SK-N-MC (cell line): ENCODE measurements at regions not wholly inside any gene's neighbourhood (a gene's known extent, or its start where the extent isn't known, plus 50 kb on each side); places are given as distances from the start of the nearest gene placed in this dataset.

Experiments used
- DNase-seq: peaks from one replicate; pipeline ENCODE4 v3.0.0-alpha.2; 2011; ENCODE audit warnings: low read depth, low spot score
- H3K27ac ChIP-seq: fragments of 200-600 bp; sonication (generic); 2 replicates; pipeline ENCODE4 v1.5.1; 2016; ENCODE audit warnings: mixed run types
- H3K36me3 ChIP-seq: fragments of 200-600 bp; sonication (generic); 2 replicates; pipeline ENCODE4 v1.6.1; 2017; ENCODE audit warnings: antibody characterized with exemption, low read length, mixed read lengths; ENCODE audit not compliant: insufficient read depth
- H3K4me3 ChIP-seq: fragments of 200-600 bp; sonication (generic); 2 replicates; pipeline ENCODE4 v1.5.1; 2016
- H3K9ac ChIP-seq: fragments of 200-600 bp; sonication (generic); 2 replicates; pipeline ENCODE4 v1.8.0; 2017; ENCODE audit warnings: mixed run types, mixed read lengths; ENCODE audit not compliant: insufficient read length
- H3K9me3 ChIP-seq: fragments of 200-600 bp; sonication (generic); 2 replicates; pipeline ENCODE4 v1.6.1; 2017; ENCODE audit warnings: low read depth, mild to moderate bottlenecking, antibody characterized with exemption, low read length, moderate library complexity, mixed read lengths
- EZH2 ChIP-seq: fragments of 200-600 bp; sonication (generic); IDR thresholded peaks from one replicate; pipeline ENCODE4 v1.6.1; 2017; ENCODE audit warnings: antibody characterized with exemption
- FOXP2 ChIP-seq: optimal IDR thresholded peaks from 2 replicates; pipeline ENCODE3; 2011; ENCODE audit warnings: mild to moderate bottlenecking, moderate library complexity; ENCODE audit not compliant: insufficient read depth; ENCODE audit errors: extremely low read length, control extremely low read depth
- POLR2AphosphoS5 ChIP-seq: IDR thresholded peaks from 2 replicates; pipeline ENCODE4 v1.6.1; 2012; ENCODE audit warnings: mild to moderate bottlenecking, low read depth, low read length, borderline replicate concordance

GRCh38 chr16:27722892-27723450 is 173.0 kb downstream of the KATNIP start:
- Histone ChIP-seq H3K4me3 (no peak overlapping the region), H3K36me3 (no peaks in the 10 kb centered on the region), H3K9me3 (no peaks in the 10 kb centered on the region), H3K27ac (no peak overlapping the region), H3K9ac (no peak overlapping the region)
- no peak for TF ChIP-seq FOXP2
- TF ChIP-seq POLR2AphosphoS5, result no peak
- TF ChIP-seq EZH2, result no peak
- no peak for DNase-seq

- DNase-seq, result no peak
- H3K27ac ChIP-seq, result no peak overlapping the region
- no peaks in the 10 kb centered on the region for H3K36me3 ChIP-seq
- H3K4me3 ChIP-seq, result no peak overlapping the region
- no peak overlapping the region for H3K9ac ChIP-seq
- no peaks in the 10 kb centered on the region for H3K9me3 ChIP-seq
- TF ChIP-seq FOXP2 (no peak), POLR2AphosphoS5 (no peak), EZH2 (no peak)
Measured at GRCh38 chr16:27723711-27724481, 174.0 kb downstream of the KATNIP start.

DNA sequence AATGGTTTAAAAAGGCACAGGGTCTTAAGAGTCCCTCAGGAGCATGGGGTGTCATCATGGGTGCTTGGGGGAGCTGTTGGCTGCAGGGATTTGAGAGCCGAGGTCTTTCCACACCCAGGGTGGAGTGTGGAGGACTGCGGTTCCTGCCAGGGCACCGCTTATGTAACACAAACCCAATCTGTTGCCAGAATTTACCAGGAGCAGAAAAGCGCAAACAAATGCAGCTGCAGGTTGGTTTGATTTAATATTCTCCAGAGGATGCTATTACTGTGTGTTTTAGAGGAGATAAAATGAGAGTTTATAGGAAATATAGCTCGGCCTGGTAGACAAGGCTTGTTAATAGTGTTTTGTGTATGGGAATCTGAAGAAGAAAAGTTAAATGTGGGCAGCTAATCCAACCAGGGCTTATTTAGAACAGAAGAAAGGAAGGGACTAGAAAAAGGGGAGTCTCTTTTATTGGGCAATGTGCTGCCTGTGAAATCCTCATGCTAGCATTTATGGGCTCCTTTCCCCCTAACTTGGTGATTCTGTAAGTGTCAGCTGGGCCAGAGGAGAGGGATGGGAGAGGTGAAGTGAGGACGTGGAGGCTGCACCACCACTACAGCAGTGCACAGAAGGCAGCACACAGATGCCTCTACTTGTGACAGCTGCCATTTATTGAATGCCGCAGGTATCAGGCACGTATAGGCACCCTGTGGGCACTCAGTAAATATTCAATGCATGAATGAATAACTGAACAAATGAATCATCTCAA is 174.7 kb downstream of the KATNIP start:
- no peak for DNase-seq
- H3K4me3 ChIP-seq, result no peak overlapping the region

GRCh38 chr16:27725236-27726000 is 175.5 kb downstream of the KATNIP start:
- H3K9ac ChIP-seq, result no peak overlapping the region
- no peaks in the 10 kb centered on the region for H3K9me3 ChIP-seq
- H3K36me3 ChIP-seq, result no peaks in the 10 kb centered on the region
- no peak for DNase-seq
- no peak overlapping the region for H3K4me3 ChIP-seq
- TF ChIP-seq FOXP2, result no peak
- TF ChIP-seq POLR2AphosphoS5, result no peak
- TF ChIP-seq EZH2, result no peak
- H3K27ac ChIP-seq, result no peak overlapping the region

More for the DNA sequence above, 174.7 kb downstream of the KATNIP start:
- TF ChIP-seq FOXP2 (no peak), EZH2 (no peak), POLR2AphosphoS5 (no peak)
- Histone ChIP-seq H3K9ac (no peak overlapping the region), H3K36me3 (no peaks in the 10 kb centered on the region), H3K9me3 (no peaks in the 10 kb centered on the region), H3K27ac (no peak overlapping the region)

DNA sequence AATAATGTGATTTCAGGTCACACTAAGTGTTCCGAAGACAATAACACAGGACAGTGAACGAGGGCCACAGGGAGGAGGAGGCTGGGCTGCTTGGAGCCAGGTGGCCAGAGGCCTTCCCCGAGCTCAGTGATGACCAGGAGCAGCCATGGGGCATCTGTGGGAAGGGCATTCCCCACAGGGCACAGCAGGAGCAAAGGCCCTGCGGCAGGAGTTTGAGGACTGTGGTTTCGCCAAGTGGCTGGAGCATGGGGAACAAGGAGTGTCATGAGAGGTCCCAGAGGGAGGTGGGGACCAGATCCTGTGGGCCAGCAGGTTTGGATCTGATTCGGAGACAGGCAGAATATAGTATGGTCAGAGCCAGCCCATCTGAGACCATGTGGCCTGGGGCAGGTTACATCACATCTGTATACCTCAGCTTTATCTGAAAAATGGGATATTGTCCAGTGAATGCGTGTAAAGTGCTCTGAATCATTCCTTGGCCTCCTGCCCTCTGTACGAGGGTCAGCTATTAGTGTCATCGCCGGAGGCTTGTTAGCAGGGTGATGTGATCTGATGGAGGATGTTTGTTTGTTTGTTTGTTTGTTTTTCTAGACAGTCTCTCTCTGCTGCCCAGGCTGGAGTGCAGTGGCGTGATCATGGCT is 176.8 kb downstream of the KATNIP start:
- no peaks in the 10 kb centered on the region for H3K36me3 ChIP-seq
- no peak overlapping the region for H3K9ac ChIP-seq
- no peak overlapping the region for H3K27ac ChIP-seq
- H3K4me3 ChIP-seq, result no peak overlapping the region
- DNase-seq, result no peak
- no peaks in the 10 kb centered on the region for H3K9me3 ChIP-seq
- no peak for TF ChIP-seq EZH2
- TF ChIP-seq POLR2AphosphoS5, result no peak
- no peak for TF ChIP-seq FOXP2

- Histone ChIP-seq H3K9me3 (no peaks in the 10 kb centered on the region), H3K4me3 (no peak overlapping the region), H3K36me3 (no peaks in the 10 kb centered on the region), H3K27ac (no peak overlapping the region), H3K9ac (no peak overlapping the region)
- no peak for TF ChIP-seq POLR2AphosphoS5
- TF ChIP-seq EZH2, result no peak
- TF ChIP-seq FOXP2, result no peak
- no peak for DNase-seq
Measured at GRCh38 chr16:27727941-27728340, 178.0 kb downstream of the KATNIP start.

- DNase-seq, result no peak
- no peak for TF ChIP-seq FOXP2
- TF ChIP-seq EZH2, result no peak
- no peak for TF ChIP-seq POLR2AphosphoS5
- no peak overlapping the region for H3K9ac ChIP-seq
- no peak overlapping the region for H3K4me3 ChIP-seq
- H3K27ac ChIP-seq, result no peak overlapping the region
- H3K36me3 ChIP-seq, result no peaks in the 10 kb centered on the region
- H3K9me3 ChIP-seq, result no peaks in the 10 kb centered on the region
Measured at GRCh38 chr16:27728691-27729090, 178.7 kb downstream of the KATNIP start.
